ENCODE measurements at regions not wholly inside any gene's neighbourhood (a gene's known extent, or its start where the extent isn't known, plus 50 kb on each side); places are given as distances from the start of the nearest gene placed in this dataset.

DNA sequence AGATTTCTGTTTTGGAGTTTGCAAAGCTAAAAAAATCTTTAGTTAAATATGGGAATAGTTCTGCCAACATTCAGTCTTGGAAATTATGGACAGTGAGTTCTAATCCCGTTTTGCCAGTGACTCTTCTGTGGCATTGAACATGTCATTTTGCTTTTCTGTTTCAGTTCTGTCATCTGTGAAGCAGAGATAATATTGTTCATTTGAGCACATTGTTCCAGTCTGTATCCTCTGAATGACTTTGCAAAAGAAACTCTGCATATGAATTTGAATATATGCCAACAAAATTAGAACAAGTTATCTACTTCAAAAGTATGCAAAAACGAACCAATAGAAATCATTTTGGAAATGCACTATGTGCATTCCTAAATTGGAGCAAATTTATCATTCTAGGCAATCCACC is 746.0 kb upstream of the POT1 start:
- TF ChIP-seq, protein P1, sequence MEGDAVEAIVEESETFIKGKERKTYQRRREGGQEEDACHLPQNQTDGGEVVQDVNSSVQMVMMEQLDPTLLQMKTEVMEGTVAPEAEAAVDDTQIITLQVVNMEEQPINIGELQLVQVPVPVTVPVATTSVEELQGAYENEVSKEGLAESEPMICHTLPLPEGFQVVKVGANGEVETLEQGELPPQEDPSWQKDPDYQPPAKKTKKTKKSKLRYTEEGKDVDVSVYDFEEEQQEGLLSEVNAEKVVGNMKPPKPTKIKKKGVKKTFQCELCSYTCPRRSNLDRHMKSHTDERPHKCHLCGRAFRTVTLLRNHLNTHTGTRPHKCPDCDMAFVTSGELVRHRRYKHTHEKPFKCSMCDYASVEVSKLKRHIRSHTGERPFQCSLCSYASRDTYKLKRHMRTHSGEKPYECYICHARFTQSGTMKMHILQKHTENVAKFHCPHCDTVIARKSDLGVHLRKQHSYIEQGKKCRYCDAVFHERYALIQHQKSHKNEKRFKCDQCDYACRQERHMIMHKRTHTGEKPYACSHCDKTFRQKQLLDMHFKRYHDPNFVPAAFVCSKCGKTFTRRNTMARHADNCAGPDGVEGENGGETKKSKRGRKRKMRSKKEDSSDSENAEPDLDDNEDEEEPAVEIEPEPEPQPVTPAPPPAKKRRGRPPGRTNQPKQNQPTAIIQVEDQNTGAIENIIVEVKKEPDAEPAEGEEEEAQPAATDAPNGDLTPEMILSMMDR (optimal IDR thresholded peaks at IDR 0.05 in 1 of 3, IDR thresholded peaks at IDR 0.05 in 1 of 3, conservative IDR thresholded peaks at IDR 0.05 in 1 of 3; ENCODE audit: extremely low read depth in 1 of 3, insufficient read depth in 2 of 3, low read length in 3 of 3): no peak
- no peak for TF ChIP-seq EZH2 (IDR thresholded peaks at IDR 0.05; ENCODE audit: low read length)

All from keratinocyte (primary cell).